ENCODE measurements at regions not wholly inside any gene's neighbourhood (a gene's known extent, or its start where the extent isn't known, plus 50 kb on each side); places are given as distances from the start of the nearest gene placed in this dataset.
"Not testable (repeated sequence)": the region's sequence is repeated elsewhere in the genome, so short reads cannot be mapped to it uniquely, and the experiment has no call there.

DNA sequence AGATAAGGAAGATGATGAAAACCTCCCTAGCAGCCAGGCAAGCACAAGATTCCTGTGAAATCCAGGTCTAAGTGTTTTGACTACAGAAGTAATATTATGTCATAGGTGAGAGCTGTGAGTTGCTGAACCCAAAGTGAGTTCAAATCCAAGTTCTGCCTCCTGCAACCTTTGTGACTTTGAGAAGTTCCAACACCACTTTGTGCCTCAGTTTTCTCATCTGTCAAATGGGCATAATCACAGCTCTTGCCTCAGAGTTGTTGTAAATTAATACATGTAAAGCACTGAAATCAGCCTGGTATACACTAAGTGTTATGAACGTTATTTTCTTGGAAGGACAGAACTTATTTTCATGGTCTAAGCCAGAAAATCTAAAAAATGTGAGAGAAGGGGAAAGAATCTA is 210.3 kb upstream of the FRG2C start:
- DNase-seq: not testable (repeated sequence)

DNA sequence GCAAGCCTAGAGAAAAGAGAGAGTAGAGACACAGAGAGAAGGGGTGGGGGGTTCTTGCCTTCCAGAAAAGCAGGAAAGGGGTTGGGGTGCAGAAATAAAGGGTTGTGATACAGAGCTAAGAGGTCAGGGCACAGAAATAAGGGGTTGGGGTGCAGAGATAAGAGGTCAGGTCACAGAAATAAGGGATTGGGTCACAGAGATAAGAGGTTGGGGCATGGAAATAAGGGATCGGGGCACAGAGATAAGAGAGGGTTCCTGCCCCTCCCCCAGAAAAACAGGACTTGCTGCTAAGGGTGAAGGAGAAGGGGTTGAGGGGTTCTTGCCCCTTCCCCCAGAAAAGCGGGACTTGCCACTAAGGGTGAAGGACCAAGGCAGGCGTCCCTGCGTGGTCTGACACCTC is 189.6 kb upstream of the FRG2C start:
- DNase-seq: not testable (repeated sequence)

GRCh38 chr3:75496600-75496999 is 167.5 kb upstream of the FRG2C start:
- not testable (repeated sequence) for DNase-seq

- not testable (repeated sequence) for DNase-seq
Measured at GRCh38 chr3:75500357-75500756, 163.8 kb upstream of the FRG2C start.

DNA sequence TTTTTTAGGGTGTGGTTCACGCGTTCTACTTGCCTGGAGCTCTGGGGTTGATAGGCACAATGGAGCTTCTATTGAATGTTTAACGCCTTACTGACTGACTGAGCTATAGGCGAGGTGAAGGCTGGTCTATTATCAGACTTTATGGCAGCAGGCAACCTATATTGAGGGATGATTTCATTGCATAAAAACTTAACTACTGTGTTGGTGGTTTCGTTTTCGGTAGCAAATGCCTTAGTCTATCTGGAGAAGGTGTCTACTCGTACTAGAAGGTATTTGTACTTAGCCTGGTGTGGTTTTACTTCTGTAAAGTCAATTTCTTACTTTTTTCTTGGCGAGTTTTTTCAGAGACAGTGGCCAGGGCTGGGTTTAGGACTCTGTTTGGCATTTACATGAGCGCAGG is 162.0 kb upstream of the FRG2C start:
- not testable (repeated sequence) for DNase-seq

GRCh38 chr3:75502769-75503756 is 161.1 kb upstream of the FRG2C start:
- peak; percentile 17 for DNase-seq

- no peak for DNase-seq
Measured at GRCh38 chr3:75506603-75507002, 157.5 kb upstream of the FRG2C start.

DNA sequence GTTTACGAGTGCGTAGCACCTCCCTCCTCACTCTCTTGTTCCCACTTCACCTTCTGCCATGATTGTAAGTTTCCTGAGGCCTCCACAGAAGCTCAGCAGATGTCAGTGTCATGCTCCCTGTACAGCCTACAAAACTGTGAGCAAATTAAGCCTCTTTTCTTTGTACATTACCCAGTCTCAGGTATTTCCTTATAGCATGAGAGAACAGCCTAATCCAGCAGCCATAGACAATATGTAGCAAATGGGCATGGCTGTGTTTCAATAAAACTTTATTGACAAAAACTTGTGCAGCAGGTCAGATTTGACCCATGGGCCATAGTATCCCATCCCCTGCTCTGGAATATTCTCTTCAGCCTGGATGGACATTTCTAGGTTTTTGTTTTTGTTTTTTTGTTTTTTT is 156.2 kb upstream of the FRG2C start:
- DNase-seq: not testable (repeated sequence)

- DNase-seq: not testable (repeated sequence)
Measured at GRCh38 chr3:75527657-75528056, 136.5 kb upstream of the FRG2C start.

DNA sequence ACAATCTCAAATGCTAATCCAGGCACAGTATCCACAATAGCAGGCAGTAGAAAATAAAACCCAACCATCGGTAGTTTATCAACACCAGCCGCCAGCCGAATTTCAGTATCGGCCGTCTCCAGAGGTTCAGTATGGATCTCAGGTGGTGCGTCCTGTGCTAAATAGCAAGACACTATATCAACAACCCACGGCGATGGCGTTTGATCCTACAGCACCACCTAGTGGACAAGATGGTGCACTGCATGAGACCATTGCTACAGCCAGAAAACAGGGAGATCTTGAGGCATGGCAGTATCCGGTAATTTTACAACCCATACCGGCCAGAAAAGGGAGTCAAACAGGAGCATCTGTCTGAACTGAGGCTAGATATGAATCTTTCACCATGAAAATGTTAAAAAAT is 112.0 kb upstream of the FRG2C start:
- not testable (repeated sequence) for DNase-seq

GRCh38 chr3:75564427-75564826 is 99.7 kb upstream of the FRG2C start:
- DNase-seq: not testable (repeated sequence)

DNA sequence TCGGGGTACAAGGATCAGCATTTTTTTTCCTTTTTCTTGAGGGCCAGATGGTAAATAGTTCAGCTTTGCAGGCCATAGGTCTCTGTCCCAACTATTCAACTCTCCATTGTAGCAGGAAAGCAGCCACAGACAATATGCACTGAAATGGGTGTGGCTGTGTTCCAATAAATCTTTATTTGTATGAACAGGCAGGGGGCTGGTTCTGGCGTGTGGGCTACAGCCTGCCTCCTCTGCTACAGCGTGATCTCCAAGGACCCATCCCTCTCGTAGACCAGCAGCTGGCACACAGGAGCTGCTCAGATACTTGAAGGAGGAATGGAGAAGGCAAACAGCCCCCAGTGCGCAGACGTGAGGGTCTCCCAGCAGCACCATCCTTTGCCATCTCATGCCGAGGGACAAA is 91.8 kb upstream of the FRG2C start:
- not testable (repeated sequence) for DNase-seq

DNA sequence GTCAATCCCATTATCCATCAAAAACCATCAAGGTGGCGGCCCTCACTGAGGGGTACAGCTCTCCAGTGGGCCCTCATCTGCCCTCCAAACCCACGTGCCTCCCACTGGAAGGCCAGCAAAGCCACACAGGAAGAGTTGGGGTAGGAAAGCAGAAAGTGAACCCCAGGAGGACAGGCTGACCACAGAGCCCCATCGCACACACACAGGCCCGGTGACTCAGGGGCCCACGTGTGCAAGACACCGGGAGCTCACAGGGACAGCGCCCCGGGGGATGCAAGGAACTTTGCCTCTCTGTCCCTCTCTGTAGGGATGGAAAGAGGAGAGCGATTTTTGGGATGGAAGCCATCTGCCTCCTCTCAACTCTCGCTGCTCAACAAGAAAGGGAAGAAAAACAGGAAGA is 85.0 kb upstream of the FRG2C start:
- DNase-seq: not testable (repeated sequence)

- DNase-seq: not testable (repeated sequence)
Measured at GRCh38 chr3:75579536-75579935, 84.6 kb upstream of the FRG2C start.

- not testable (repeated sequence) for DNase-seq
Measured at GRCh38 chr3:75579981-75580782, 83.9 kb upstream of the FRG2C start.

DNA sequence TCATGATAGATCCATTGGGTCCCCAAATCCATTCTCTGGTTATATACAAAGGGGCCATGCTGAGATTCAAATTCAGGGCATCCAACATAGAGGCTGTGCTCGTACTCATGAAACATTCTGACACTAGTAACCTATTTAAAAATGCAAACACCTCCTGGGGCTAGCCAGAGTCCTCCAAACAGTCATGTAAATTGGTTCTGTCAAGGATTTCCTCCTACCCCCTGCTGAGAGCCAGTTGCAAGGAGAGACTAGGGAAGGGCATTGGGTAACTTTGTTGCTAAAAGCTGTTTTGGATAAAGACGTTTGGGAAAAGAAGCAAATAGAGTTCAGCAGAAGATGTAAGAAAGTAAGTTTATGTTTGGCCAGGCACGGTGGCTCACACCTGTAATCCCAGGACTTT is 81.6 kb upstream of the FRG2C start:
- DNase-seq: not testable (repeated sequence)

DNA sequence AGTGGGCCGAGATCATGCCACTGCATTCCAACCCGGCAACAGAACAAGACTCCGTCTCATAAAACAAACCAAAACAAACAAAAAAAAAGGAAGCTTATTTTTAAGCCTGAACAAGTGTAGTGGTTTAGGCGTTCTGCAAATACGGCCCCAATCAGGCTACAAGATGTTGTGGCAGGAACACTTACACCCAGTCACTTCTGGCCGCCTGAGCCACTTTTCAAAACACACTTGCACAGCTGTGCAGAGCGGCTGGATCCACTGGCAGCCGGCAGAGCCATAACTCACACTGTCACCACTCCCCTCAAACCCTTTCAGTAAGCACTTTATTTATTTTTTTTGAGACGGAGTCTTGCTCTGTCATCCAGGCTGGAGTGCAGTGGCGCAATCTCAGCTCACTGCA is 81.0 kb upstream of the FRG2C start:
- not testable (repeated sequence) for DNase-seq

DNA sequence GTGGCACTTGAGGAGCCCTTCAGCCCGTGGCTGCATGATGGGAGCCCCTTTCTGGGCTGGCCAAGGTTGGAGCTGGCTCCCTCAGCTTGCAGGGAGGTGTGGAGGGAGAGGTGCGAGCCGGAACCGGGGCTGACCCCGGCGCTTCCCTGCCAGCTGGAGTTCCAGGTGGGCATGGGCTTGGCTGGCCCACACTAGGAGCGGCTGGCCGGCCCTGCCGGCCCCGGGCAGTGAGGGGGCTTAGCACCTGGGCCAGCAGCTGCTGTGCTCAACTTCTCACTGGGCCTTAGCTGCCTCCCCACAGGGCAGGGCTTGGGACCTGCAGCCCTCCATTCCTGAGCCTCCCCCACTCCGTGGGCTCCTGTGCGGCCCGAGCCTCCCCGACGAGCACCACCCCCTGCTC is 76.4 kb upstream of the FRG2C start:
- not testable (repeated sequence) for DNase-seq

DNA sequence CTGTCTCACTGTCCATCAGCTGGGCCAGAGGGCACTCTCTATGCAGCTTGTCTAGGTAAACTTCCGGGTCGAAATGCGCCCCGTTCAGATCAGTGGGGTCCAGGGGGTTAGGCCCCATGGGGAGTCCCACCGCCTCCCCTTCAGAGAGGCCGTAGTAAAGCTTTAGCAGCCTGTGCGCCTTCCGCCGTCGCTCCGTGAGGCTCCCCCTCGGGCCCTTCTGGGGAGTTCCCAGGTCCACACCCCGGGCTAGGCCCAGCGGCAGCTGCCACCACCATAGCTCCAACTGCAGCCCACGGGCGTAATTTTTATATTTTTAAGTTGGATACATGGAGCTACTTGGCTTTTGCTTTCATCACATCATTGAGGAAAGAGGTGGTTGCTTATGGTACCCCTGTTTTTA is 73.7 kb upstream of the FRG2C start:
- DNase-seq: not testable (repeated sequence)

GRCh38 chr3:75604286-75604934 is 59.7 kb upstream of the FRG2C start:
- not testable (repeated sequence) for DNase-seq

GRCh38 chr3:75607996-75608395 is 56.1 kb upstream of the FRG2C start:
- DNase-seq: not testable (repeated sequence)

- not testable (repeated sequence) for DNase-seq
Measured at GRCh38 chr3:75609598-75609997, 54.5 kb upstream of the FRG2C start.

- no peak for DNase-seq
Measured at GRCh38 chr3:75610773-75611172, 53.4 kb upstream of the FRG2C start.

Measured in COR-L47 (cell line).